ENCODE measurements at regions not wholly inside any gene's neighbourhood (a gene's known extent, or its start where the extent isn't known, plus 50 kb on each side); places are given as distances from the start of the nearest gene placed in this dataset.
"Not testable (repeated sequence)": the region's sequence is repeated elsewhere in the genome, so short reads cannot be mapped to it uniquely, and the experiment has no call there.

DNA sequence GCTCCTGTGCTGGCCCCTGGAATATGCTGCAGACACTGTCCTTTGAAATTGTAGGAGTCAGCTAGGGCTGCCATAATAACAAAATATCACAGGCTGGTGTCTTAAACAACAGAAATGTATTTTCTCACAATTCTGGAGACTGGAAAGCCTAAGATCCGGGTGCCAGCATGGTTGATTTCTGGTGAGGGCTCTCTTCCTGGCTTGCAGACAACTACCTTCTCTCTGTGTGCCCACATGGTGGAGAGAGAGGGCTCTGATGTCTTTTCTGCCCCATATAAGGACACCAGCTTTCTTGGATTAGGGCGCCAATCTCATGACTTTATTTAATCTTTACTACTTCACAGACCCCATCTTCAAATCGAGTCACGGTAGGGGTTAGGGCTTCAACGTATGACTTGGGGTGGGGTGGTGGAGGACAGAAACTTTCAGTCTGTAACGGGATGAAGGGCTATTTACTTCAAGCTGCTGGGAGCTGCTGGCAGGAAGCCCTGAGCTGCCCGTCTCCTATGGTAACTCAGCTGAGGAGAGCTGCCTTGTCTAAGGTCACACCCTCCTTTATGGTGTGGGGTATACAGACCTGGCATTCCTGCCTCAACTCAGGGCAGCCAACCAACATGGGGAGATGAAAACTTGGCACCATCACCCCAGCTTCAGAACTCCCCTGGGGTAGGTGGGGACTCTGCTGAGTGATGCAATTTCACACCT lies 142.9 kb upstream of the ZBED5 start:
- no peak for DNase-seq

DNA sequence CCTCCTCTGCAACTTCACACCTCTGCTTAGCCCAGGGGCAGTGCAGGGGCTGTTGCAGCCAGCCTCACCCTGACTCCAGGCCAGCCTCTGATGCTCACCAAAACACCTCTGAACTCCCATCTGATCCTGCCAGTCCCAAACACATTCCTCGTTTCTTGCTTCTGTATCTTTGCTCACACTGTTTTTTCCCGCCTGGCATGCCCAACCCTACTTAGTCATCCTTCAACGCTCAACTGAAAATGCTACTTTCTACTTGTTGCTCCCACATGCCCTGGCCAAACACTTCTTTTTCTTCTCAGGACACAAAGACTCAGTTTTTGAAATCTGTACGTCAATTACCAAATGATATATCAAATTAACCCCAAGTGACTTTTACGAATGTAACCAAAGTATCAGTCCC lies 140.8 kb upstream of the ZBED5 start:
- DNase-seq: no peak

GRCh38 chr11:10996678-10997077 lies 138.8 kb upstream of the ZBED5 start:
- no peak for DNase-seq

DNA sequence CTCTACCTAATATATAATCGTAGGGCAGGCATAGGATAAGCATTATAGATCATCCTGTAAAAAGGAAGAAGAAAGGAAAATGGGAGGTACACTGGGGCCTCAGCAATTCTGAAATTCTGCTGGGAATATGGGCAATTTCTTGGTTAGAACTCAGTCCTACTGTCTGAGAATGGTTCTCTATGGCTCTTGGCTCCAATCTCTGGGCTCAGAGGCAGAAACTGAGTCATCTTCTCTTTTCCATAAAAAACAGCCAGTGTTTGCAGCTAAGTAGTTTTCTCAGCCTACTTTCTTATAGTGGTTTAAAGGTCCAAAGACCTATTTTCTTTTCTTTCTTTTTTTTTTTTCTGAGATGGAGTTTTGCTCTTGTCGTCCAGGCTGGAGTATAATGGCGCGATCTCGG lies 135.8 kb upstream of the ZBED5 start:
- DNase-seq: no peak

DNA sequence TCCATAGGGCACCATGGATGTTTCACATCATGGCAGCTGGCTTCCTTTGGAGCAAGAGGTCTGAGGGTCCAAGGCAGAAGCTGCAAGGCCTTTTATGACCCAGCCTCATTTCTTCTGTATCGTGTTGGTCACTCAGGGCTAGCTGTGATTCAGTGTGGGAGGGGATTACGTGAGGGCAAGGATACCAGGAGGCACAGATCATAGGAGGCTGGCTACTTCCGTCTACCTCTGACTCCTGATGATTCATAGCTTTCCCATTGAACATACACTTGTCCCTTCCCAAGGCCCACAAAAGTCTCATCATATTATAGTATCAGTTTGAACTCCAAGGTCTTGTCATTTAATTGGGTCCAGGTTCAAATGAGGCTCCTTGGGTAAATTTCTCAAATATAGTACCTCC lies 135.3 kb upstream of the ZBED5 start:
- DNase-seq: no peak

DNA sequence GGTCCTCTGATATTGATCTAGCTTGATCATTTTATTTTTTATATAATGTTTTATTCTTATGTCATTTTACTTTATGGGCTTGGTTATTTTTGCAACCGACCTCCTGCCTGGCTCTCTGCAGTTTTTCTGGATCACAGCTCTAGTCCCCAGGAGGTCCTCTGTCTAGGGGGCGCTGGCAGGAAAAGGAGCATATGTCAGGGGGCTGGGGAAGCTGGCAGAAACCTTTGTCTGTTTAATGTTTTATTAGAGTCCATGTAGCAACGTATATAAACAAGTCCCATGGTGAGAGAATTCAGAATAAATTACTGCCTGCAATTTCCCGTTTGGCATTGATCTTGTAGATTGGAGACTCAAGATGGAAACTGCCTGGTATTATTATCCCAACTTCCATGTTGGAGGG lies 133.5 kb upstream of the ZBED5 start:
- no peak for DNase-seq

DNA sequence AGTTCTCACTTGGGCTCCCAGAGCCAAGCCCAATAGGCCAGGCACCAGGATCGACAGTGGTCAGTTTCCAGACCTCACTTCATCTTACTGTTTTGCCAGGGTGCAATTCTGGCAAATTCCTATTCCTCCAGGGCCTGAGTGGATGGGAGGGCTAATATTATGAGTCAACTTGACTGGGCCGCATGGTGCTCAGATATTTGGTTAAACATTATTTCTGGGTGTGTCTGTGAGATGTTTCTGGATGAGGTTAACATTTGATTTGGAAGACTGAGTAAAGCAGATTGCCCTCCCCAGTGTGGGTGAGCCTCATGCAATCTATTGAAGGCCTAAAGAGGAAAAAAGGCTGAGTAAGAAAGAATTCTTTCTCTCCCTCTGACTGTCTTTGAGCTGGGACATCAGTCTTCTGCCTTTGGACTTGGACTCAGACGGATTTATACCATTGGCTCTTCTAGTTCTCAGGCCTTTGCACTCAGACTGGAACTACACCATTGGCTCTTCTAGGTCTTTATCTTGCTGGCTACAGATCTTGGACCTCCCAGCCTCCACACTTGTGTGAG lies 132.9 kb upstream of the ZBED5 start:
- no peak for DNase-seq

- DNase-seq: no peak
Observed at GRCh38 chr11:10990160-10990559, 132.3 kb upstream of the ZBED5 start.

- no peak for DNase-seq
Observed at GRCh38 chr11:10986006-10986405, 128.2 kb upstream of the ZBED5 start.

DNA sequence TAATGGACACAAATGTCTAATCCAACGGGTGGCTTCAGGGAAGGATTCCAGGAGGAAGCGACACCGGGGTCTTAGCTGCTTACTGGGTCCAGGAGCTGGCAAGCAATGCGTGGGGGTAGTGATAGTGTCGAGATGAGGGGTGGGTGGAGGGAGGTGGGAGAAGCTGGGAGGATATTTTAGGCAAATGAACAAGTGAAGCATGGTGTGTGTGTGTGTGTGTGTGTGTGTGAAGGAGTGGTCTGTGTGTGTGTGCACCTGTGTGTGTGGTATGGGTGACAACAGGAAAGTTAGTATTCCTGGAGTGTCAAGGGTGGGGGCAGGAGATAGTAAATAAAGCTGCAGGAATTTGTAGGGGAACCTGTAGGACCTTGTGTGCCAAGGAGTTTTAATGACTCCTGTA lies 126.9 kb upstream of the ZBED5 start:
- no peak for DNase-seq

GRCh38 chr11:10984250-10984649 lies 126.4 kb upstream of the ZBED5 start:
- DNase-seq: no peak

GRCh38 chr11:10982704-10983510 lies 125.1 kb upstream of the ZBED5 start:
- no peak for DNase-seq

GRCh38 chr11:10979529-10979928 lies 121.7 kb upstream of the ZBED5 start:
- DNase-seq: no peak

GRCh38 chr11:10978198-10978597 lies 120.3 kb upstream of the ZBED5 start:
- no peak for DNase-seq

DNA sequence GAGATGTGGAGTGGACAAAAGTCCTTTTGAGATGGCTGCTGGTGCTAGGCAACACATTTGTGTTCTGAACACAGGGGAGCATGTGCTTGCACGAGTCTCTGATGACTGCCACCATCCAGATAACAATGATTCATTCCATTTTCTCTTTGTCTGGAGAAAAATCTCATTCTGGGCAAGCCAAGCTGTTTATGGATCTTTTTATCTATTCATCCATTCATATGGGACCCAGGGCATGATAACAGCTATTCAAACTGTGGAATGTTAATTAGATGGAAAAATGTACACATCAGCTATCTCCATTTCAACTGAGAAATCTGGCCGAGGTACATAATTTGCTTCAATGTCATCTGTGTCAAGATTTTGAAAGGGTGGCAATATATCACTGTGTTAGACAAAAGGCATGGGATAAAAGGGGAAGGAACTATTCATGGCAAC lies 117.5 kb upstream of the ZBED5 start:
- no peak for DNase-seq

GRCh38 chr11:10973416-10973815 lies 115.6 kb upstream of the ZBED5 start:
- DNase-seq: no peak

DNA sequence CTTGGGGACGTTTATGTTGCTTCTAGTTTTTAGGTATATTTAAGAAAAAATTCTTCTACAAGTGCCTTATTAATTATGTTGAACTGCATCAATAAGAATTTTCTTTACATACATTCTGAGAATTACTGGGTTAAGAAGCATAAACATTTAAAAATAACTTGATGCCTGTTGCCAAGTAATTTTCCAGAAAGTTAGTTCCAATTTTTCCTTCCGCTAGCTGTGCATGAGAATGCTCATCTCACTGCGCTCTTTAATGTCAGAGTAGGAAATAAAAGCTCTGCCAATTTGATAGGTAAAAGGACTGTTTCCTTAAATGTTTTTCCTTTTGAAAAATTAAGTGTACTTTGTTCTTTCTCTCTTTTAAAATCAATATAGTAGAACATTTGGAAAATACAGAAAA lies 113.1 kb upstream of the ZBED5 start:
- DNase-seq: no peak

- DNase-seq: no peak
Observed at GRCh38 chr11:10969387-10969786, 111.5 kb upstream of the ZBED5 start.

DNA sequence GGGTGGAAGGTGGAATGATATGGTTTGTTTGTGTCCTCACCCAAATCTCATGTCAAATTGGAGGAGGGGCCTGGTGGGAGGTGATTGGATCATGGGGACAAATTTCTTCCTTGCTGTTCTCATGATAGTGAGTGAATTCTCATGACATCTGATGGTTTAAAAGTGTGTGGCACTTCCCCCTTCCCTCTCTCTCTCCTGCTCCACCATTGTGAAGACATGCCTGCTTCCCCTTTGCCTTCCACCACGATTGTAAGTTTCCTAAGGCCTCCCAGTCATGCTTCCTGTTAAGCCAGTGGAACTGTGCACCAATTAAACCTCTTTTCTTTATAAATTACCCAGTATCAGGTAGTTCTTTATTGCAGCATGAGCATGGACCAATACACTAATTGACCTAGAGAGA lies 99.0 kb upstream of the ZBED5 start:
- DNase-seq: not testable (repeated sequence)

DNA sequence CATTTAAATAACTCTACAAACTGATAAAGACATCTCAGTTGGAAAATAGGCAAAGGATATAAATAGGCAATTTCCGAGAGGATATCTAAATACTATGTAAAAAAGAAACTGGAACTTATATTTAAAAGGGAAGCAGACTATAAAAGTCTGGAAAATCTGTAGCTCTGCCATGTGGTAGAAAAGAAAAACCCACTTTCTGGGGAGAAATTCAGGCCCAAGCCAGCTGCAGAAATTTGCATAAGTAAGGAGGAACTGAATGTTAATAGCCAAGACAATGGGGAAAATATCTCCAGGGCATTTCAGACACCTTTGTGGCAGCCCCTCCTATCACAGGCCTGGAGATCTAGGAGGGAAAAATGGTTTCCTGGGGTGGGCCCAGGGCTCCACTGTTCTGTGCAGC lies 97.8 kb upstream of the ZBED5 start:
- DNase-seq: no peak

DNA sequence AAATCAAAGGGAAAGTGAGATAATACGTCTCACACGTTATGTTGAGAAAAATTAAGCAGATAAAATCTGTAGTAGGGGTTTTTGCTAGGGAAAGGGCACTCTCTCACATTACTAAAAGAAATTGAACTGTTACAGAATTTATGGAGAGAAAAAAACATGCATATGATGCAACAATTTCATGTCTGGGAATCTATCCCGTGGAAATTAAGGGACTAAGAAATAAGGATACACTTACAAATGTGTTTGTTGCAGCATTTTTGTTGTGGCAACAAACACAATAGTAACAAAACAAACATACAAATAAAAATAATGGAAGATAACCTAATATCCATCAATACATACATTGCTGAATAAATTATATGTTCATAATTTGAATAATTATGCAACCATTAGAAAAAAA lies 96.3 kb upstream of the ZBED5 start:
- DNase-seq: no peak

- no peak for DNase-seq
Observed at GRCh38 chr11:10952872-10953271, 95.0 kb upstream of the ZBED5 start.

- not testable (repeated sequence) for DNase-seq
Observed at GRCh38 chr11:10947935-10948334, 90.1 kb upstream of the ZBED5 start.

GRCh38 chr11:10946072-10946471 lies 88.2 kb upstream of the ZBED5 start:
- DNase-seq: no peak
